ENCODE measurements at regions not wholly inside any gene's neighbourhood (a gene's known extent, or its start where the extent isn't known, plus 50 kb on each side); places are given as distances from the start of the nearest gene placed in this dataset.

- no peak for TF ChIP-seq CTCF (IDR thresholded peaks at IDR 0.05)
- TF ChIP-seq EZH2phosphoT487 (IDR thresholded peaks at IDR 0.05) = no peak
- no peak for TF ChIP-seq EZH2 (IDR thresholded peaks at IDR 0.05)
Observed at GRCh38 chr7:125661006-125661405, 731.4 kb upstream of the POT1 start.
